ENCODE measurements at regions not wholly inside any gene's neighbourhood (a gene's known extent, or its start where the extent isn't known, plus 50 kb on each side); places are given as distances from the start of the nearest gene placed in this dataset.

GRCh38 chr11:106176817-106177216 lies 99.4 kb downstream of the AASDHPPT start:
- FAIRE-seq, result no peak
- BruUV-seq (replicated peaks), result no TSS peak
- no peak overlapping the region for H3K9ac ChIP-seq (replicated peaks; ENCODE audit: extremely low read depth, insufficient read depth, low read length)
- no peaks in the 10 kb centered on the region for H3K9me1 ChIP-seq (replicated peaks; ENCODE audit: control insufficient read depth, extremely low read depth, insufficient read depth, low read length)
- no peak overlapping the region for H3K4me3 ChIP-seq (replicated peaks in 1 of 3; ENCODE audit: insufficient read depth in 1 of 3, low read depth in 1 of 3, low read length in 3 of 3)
- no peak for TF ChIP-seq POLR2AphosphoS5 (IDR thresholded peaks at IDR 0.05; ENCODE audit: insufficient read depth, low read depth, low read length)
- TF ChIP-seq POLR2A (IDR thresholded peaks at IDR 0.05; ENCODE audit: low read depth, low read length), result no peak
- no peak for TF ChIP-seq EZH2 (IDR thresholded peaks at IDR 0.05; ENCODE audit: borderline replicate concordance, low read depth, low read length, severe bottlenecking)
- TF ChIP-seq GATA2 (IDR thresholded peaks at IDR 0.05; ENCODE audit: insufficient read depth, insufficient read length, low read depth, low read length), result no peak
- no peak for TF ChIP-seq CTCF (IDR thresholded peaks at IDR 0.05; ENCODE audit: extremely low read depth in 1 of 2, insufficient read depth in 1 of 2, low read depth in 1 of 2, low read length in 2 of 2)
- no peak for TF ChIP-seq FOS (IDR thresholded peaks at IDR 0.05; ENCODE audit: borderline replicate concordance, insufficient read depth, low read length)
- TF ChIP-seq JUN (IDR thresholded peaks at IDR 0.05; ENCODE audit: borderline replicate concordance, insufficient read depth, insufficient read length, low read depth), result no peak
- TF ChIP-seq MYC (IDR thresholded peaks at IDR 0.05; ENCODE audit: low read depth, low read length), result no peak
- TF ChIP-seq MAX (IDR thresholded peaks at IDR 0.05; ENCODE audit: insufficient read depth, insufficient read length), result no peak
- H4K20me1 ChIP-seq (replicated peaks; ENCODE audit: control insufficient read depth, extremely low read depth, insufficient read depth, low read length), result no peaks in the 10 kb centered on the region
- H3K79me2 ChIP-seq (ENCODE audit: control insufficient read depth, insufficient read depth, low read length), result no peaks in the 10 kb centered on the region
- H3K9me3 ChIP-seq (replicated peaks; ENCODE audit: control insufficient read depth, insufficient read depth, low read length), result no peaks in the 10 kb centered on the region
- no peaks in the 10 kb centered on the region for H3K36me3 ChIP-seq (ENCODE audit: control insufficient read depth in 2 of 2, extremely low read depth in 1 of 2, insufficient read depth in 2 of 2, low read length in 2 of 2)
- no peaks in the 10 kb centered on the region for H3K4me1 ChIP-seq (ENCODE audit: control insufficient read depth, extremely low read depth, insufficient read depth, low read length)
- H3K27ac ChIP-seq (ENCODE audit: insufficient read depth, low read depth, low read length), result no peak overlapping the region
- H3K4me2 ChIP-seq (ENCODE audit: insufficient read depth, low read length), result no peak overlapping the region
- intact Hi-C loops (cut with micrococcal nuclease) (no loop called here), dilution Hi-C loops (cut with MboI; ENCODE audit: extremely low pct_ligation_motif_present, low sequenced_read_pairs) (no loop called here)
- no peak for DNase-seq (ENCODE audit: low read depth, low spot score)
- no peaks in the 10 kb centered on the region for H3K27me3 ChIP-seq (ENCODE audit: control insufficient read depth in 2 of 2, insufficient read depth in 2 of 2, low read length in 2 of 2)
- CTCF ChIA-PET, result no interaction called here
- no peak overlapping the region for H2AFZ ChIP-seq (ENCODE audit: low read depth, low read length)
- POLR2A ChIA-PET, result no interaction called here

All from endothelial cell of umbilical vein (primary cell).